Neuron (in vitro differentiated cells): ENCODE measurements at regions not wholly inside any gene's neighbourhood (a gene's known extent, or its start where the extent isn't known, plus 50 kb on each side); places are given as distances from the start of the nearest gene placed in this dataset.
A peak's percentile ranks its signal among the peaks of the same experiment; 100 is the strongest.

ENCODE experiments used
- H2AFZ ChIP-seq: one replicate; pipeline ENCODE4 v1.6.1; 2013; ENCODE audit warnings: low read depth, mild to moderate bottlenecking, inconsistent platforms, low read length, moderate library complexity
- H3K27me3 ChIP-seq: one replicate; pipeline ENCODE4 v1.6.1; 2013; ENCODE audit warnings: low read length; ENCODE audit not compliant: insufficient read depth
- H3K36me3 ChIP-seq: one replicate; pipeline ENCODE4 v1.6.1; 2013; ENCODE audit warnings: low read length; ENCODE audit not compliant: insufficient read depth
- H3K4me1 ChIP-seq: one replicate; pipeline ENCODE4 v1.6.1; 2013; ENCODE audit warnings: low read length; ENCODE audit not compliant: insufficient read depth
- H3K4me3 ChIP-seq: 2 replicates; pipeline ENCODE4 v1.5.1; 2013; ENCODE audit warnings: mild to moderate bottlenecking, low read length, moderate library complexity
- H3K9me3 ChIP-seq: one replicate; pipeline ENCODE4 v1.6.1; 2013; ENCODE audit warnings: low read length

GRCh38 chr3:171944118-171945016, 95.0 kb upstream of the FNDC3B start:
- no peaks in the 10 kb centered on the region for H3K27me3 ChIP-seq
- H3K4me1 ChIP-seq: peaks cover 13% of the 10 kb centered on the region
- no peaks in the 10 kb centered on the region for H3K36me3 ChIP-seq
- H3K4me3 ChIP-seq: no peak overlapping the region
- no peak overlapping the region for H2AFZ ChIP-seq
- no peaks in the 10 kb centered on the region for H3K9me3 ChIP-seq

- peaks cover 25% of the 10 kb centered on the region for H3K4me1 ChIP-seq
- H3K36me3 ChIP-seq: no peaks in the 10 kb centered on the region
- no peak overlapping the region for H3K4me3 ChIP-seq
- no peaks in the 10 kb centered on the region for H3K9me3 ChIP-seq
- no peaks in the 10 kb centered on the region for H3K27me3 ChIP-seq
- no peak overlapping the region for H2AFZ ChIP-seq
Observed at GRCh38 chr3:171948674-171949073, 90.7 kb upstream of the FNDC3B start.

- Histone ChIP-seq H3K4me1 (peaks cover 33% of the 10 kb centered on the region), H3K9me3 (no peaks in the 10 kb centered on the region), H3K4me3 (no peak overlapping the region), H2AFZ (no peak overlapping the region), H3K36me3 (no peaks in the 10 kb centered on the region), H3K27me3 (no peaks in the 10 kb centered on the region)
Observed at GRCh38 chr3:171949554-171949953, 89.8 kb upstream of the FNDC3B start.

GRCh38 chr3:171950373-171950772, 89.0 kb upstream of the FNDC3B start:
- Histone ChIP-seq H2AFZ (peak overlapping the region; percentile 9), H3K4me3 (no peak overlapping the region), H3K9me3 (no peaks in the 10 kb centered on the region), H3K36me3 (no peaks in the 10 kb centered on the region), H3K4me1 (peaks cover 38% of the 10 kb centered on the region), H3K27me3 (no peaks in the 10 kb centered on the region)

- Histone ChIP-seq H3K27me3 (no peaks in the 10 kb centered on the region), H3K9me3 (no peaks in the 10 kb centered on the region), H3K36me3 (no peaks in the 10 kb centered on the region), H2AFZ (no peak overlapping the region), H3K4me1 (peaks cover 50% of the 10 kb centered on the region), H3K4me3 (no peak overlapping the region)
Observed at GRCh38 chr3:171951597-171951996, 87.8 kb upstream of the FNDC3B start.

GRCh38 chr3:171953301-171954022, 85.9 kb upstream of the FNDC3B start:
- H3K27me3 ChIP-seq: no peaks in the 10 kb centered on the region
- no peak overlapping the region for H2AFZ ChIP-seq
- H3K4me1 ChIP-seq: peaks cover 52% of the 10 kb centered on the region
- no peaks in the 10 kb centered on the region for H3K9me3 ChIP-seq
- H3K36me3 ChIP-seq: no peaks in the 10 kb centered on the region
- H3K4me3 ChIP-seq: no peak overlapping the region

GRCh38 chr3:171954690-171955383, 84.5 kb upstream of the FNDC3B start:
- peaks cover 52% of the 10 kb centered on the region for H3K4me1 ChIP-seq
- no peaks in the 10 kb centered on the region for H3K9me3 ChIP-seq
- H3K27me3 ChIP-seq: no peaks in the 10 kb centered on the region
- no peak overlapping the region for H2AFZ ChIP-seq
- no peak overlapping the region for H3K4me3 ChIP-seq
- no peaks in the 10 kb centered on the region for H3K36me3 ChIP-seq

- Histone ChIP-seq H3K27me3 (no peaks in the 10 kb centered on the region), H3K9me3 (no peaks in the 10 kb centered on the region), H3K4me3 (no peak overlapping the region), H3K36me3 (no peaks in the 10 kb centered on the region), H2AFZ (no peak overlapping the region), H3K4me1 (peaks cover 50% of the 10 kb centered on the region)
Observed at GRCh38 chr3:171955598-171955997, 83.8 kb upstream of the FNDC3B start.

- Histone ChIP-seq H3K4me3 (no peak overlapping the region), H3K9me3 (no peaks in the 10 kb centered on the region), H2AFZ (no peak overlapping the region), H3K27me3 (no peaks in the 10 kb centered on the region), H3K4me1 (peaks cover 48% of the 10 kb centered on the region), H3K36me3 (no peaks in the 10 kb centered on the region)
Observed at GRCh38 chr3:171956181-171956683, 83.1 kb upstream of the FNDC3B start.

GRCh38 chr3:171956705-171957104, 82.7 kb upstream of the FNDC3B start:
- Histone ChIP-seq H3K4me1 (peaks cover 48% of the 10 kb centered on the region), H3K36me3 (no peaks in the 10 kb centered on the region), H2AFZ (no peak overlapping the region), H3K9me3 (no peaks in the 10 kb centered on the region), H3K27me3 (no peaks in the 10 kb centered on the region), H3K4me3 (no peak overlapping the region)

GRCh38 chr3:171959532-171960089, 79.8 kb upstream of the FNDC3B start:
- no peaks in the 10 kb centered on the region for H3K36me3 ChIP-seq
- H3K4me3 ChIP-seq: no peak overlapping the region
- H3K27me3 ChIP-seq: no peaks in the 10 kb centered on the region
- H2AFZ ChIP-seq: peak overlapping the region; percentile 23
- H3K4me1 ChIP-seq: peaks cover 36% of the 10 kb centered on the region
- H3K9me3 ChIP-seq: no peaks in the 10 kb centered on the region

GRCh38 chr3:171960159-171960558, 79.2 kb upstream of the FNDC3B start:
- Histone ChIP-seq H2AFZ (peak overlapping the region; percentile 23), H3K27me3 (no peaks in the 10 kb centered on the region), H3K4me3 (no peak overlapping the region), H3K9me3 (no peaks in the 10 kb centered on the region), H3K36me3 (no peaks in the 10 kb centered on the region), H3K4me1 (peaks cover 30% of the 10 kb centered on the region)
